Stimulated activated naive CD8-positive, alpha-beta T cell treated with anti-CD3 and anti-CD28 coated beads, Interleukin-15, amount 100 ng/mL, for 72 hours (primary cell): ENCODE measurements at regions not wholly inside any gene's neighbourhood (a gene's known extent, or its start where the extent isn't known, plus 50 kb on each side); places are given as distances from the start of the nearest gene placed in this dataset.
"Not testable (repeated sequence)": the region's sequence is repeated elsewhere in the genome, so short reads cannot be mapped to it uniquely, and the experiment has no call there.

Experiments used
- ATAC-seq: fragments of 150-1000 bp; cut with Tn5 transposase; 2 replicates; pipeline ENCODE4 v1.10.0; 2021; ENCODE audit warnings: mild to moderate bottlenecking, moderate library complexity
- DNase-seq, 2 donors: peaks; one replicate each; pipeline ENCODE4 v3.0.0; 2021 to 2022
- H3K27ac Mint-ChIP-seq, 2 donors: one replicate each; pipeline ENCODE4 v1.8.0; 2022; ENCODE audit warnings: mild to moderate bottlenecking in 2 of 2, mixed read lengths in 2 of 2, moderate library complexity in 2 of 2
- H3K27me3 Mint-ChIP-seq: one replicate; pipeline ENCODE4 v1.8.0; 2022; ENCODE audit warnings: mixed read lengths
- H3K4me1 Mint-ChIP-seq: one replicate; pipeline ENCODE4 v1.8.0; 2022; ENCODE audit warnings: mild to moderate bottlenecking, mixed read lengths
- H3K4me3 Mint-ChIP-seq, 2 donors: one replicate each; pipeline ENCODE4 v1.8.0; 2022; ENCODE audit warnings: mild to moderate bottlenecking in 2 of 2, mixed read lengths in 2 of 2, moderate library complexity in 1 of 2
- H3K9me3 Mint-ChIP-seq, 2 donors: one replicate each; pipeline ENCODE4 v1.8.0; 2022; ENCODE audit warnings: mixed read lengths in 2 of 2

DNA sequence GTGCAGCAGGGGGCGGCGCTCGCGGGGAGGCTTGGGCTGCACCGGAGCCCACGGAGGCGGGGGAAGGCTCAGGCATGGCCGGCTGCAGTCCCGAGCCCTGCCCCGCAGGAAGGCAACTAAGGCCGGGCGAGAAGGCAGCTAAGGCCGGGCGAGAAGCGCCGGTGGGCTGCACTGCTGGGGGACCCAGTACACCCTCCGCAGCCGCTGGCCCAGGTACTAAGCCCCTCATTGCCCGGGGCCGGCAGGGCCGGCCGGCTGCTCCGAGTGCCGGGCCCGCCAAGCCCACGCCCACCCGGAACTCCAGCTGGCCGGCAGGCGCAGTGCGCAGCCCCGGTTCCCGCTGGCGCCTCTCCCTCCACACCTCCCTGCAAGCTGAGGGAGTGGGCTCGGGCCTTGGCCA lies 150.0 kb downstream of the SMIM20 start:
- not testable (repeated sequence) for H3K9me3 Mint-ChIP-seq, H3K4me3 Mint-ChIP-seq, ATAC-seq, DNase-seq, H3K27ac Mint-ChIP-seq
- Mint-ChIP-seq H3K27me3 (peaks cover 21% of the 10 kb centered on the region), H3K4me1 (peaks cover 13% of the 10 kb centered on the region)

DNA sequence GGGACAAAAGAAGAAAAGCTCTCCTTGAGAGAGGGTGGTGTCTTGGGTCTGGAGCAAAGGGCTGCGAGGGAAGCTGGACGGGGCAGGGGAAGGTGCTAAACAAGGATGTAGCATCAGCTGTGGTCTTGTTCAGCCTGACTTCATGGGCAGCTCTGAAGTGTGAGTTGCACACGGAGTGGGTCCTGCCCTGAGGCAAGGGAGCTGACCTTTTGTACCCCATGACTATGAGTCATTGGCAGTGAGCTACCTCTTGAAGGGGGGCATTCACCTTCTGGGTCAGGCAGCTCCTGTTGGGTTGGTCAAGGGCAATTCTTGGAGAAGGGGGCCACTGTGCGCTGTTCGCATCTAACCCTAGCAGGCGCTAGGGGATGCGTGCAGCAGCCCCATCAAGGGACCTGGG lies 151.8 kb downstream of the SMIM20 start:
- Mint-ChIP-seq H3K27me3 (peaks cover 14% of the 10 kb centered on the region), H3K4me1 (peaks cover 11% of the 10 kb centered on the region), H3K4me3 (no peak overlapping the region), H3K9me3 (no peaks in the 10 kb centered on the region), H3K27ac (no peak overlapping the region)
- DNase-seq: no peak
- no peak for ATAC-seq

DNA sequence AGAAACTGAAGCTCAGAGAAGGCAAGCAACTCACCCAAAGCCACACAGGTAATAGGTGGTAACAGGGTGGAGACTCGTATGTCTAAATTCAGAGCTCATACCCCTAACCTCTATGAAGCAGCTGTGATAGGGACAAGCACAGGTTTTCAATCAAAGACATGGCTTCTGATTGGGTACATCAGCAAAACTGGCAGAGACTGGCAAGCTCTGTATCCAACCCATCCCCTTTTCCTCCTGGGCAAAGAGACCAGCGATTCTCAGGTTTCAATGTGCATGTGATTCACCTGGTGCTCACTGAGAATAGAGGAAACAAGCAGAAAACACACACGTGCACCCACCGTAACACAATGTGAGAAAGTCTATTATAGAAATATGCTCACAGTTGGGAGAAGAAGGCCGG lies 153.0 kb downstream of the SMIM20 start:
- Mint-ChIP-seq H3K27ac (no peak overlapping the region), H3K27me3 (peaks cover 14% of the 10 kb centered on the region), H3K9me3 (peaks cover 0 to 7% of the 10 kb centered on the region in 2 donors), H3K4me1 (peaks cover under 1% of the 10 kb centered on the region), H3K4me3 (no peak overlapping the region)
- DNase-seq: no peak
- ATAC-seq: no peak

DNA sequence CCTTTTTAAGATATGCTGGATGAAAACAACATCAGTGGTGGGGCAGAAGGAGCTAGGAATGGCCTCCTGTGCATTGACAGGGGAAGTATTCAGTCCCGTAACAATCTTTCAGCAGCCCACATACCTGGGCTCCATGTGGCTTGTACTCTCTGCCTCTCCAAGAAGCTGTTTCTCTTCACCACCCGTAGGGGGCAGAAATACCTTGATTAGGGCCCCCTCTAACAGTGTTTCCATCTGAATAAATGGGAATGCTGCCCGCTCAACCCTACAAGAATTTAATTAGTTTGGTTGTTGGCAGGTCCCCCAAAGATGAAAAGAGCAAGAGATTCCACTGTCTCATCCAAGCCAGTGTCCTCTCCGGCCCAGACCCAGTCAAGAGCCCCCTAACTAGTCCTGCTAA lies 155.2 kb downstream of the SMIM20 start:
- H3K9me3 Mint-ChIP-seq: peaks cover 0 to 7% of the 10 kb centered on the region in 2 donors
- H3K4me3 Mint-ChIP-seq: no peak overlapping the region
- peaks cover 14% of the 10 kb centered on the region for H3K27me3 Mint-ChIP-seq
- no peak for DNase-seq
- ATAC-seq: peak; percentile 73
- H3K4me1 Mint-ChIP-seq: peaks cover 5% of the 10 kb centered on the region
- no peak overlapping the region for H3K27ac Mint-ChIP-seq

DNA sequence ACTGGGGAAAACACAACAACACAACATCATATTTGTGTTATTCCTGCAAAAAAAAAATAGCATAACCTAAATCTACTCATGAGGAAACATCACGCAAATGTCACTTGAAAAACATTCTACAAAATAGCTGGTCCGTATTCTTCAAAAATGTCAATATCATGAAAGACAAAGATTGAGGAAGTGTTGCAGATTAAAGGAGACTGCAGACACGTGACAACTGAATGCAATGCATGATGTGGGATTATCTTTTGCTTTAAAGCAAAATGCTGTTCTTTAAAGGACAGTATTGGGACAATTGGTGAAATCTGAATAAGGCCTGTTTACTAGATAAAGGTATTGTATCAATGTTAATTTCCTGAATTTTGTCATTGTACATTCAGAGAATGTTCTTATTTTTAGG lies 157.7 kb downstream of the SMIM20 start:
- no peak overlapping the region for H3K4me3 Mint-ChIP-seq
- H3K27ac Mint-ChIP-seq: no peak overlapping the region
- H3K27me3 Mint-ChIP-seq: peaks cover 14% of the 10 kb centered on the region
- no peak for ATAC-seq
- DNase-seq: no peak
- H3K9me3 Mint-ChIP-seq: peaks cover 6 to 17% of the 10 kb centered on the region in 2 donors
- peaks cover 30% of the 10 kb centered on the region for H3K4me1 Mint-ChIP-seq

DNA sequence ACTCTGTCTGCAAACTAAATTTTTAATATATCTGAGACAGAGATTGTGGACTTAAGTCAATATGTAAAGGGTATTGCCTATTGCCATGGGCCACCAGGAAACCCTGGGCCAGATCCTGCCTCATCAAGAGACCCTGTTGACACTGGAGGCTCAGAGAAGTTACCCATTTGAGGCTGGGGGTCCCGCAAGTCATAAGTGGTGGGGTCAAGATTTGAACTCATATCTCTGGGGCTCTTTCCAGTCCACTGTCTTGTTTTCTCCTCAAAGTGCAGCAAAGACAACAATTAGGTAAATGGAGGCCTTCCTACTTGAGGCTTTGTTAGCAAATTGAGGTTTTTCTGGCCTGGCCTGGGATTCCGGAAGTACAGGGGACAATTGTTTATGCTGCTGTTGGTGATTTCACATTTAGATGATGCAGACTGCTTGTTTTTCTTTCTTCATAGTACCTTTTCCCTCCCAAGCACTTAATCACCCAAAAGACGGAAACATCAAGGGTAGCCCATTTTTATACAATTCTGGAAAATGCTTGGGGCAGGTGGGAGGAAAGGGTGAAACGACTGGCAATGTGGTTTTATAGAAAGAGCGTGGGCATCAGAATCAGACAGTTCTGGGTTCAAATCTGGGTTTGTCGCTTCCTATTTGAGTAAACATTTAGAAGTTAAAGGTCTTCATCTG lies 160.0 kb downstream of the SMIM20 start:
- DNase-seq (peak in 1 of 2 donors; percentile 34), ATAC-seq (no peak)
- peaks cover 25 to 26% of the 10 kb centered on the region in 2 donors for H3K9me3 Mint-ChIP-seq
- H3K27me3 Mint-ChIP-seq: no peaks in the 10 kb centered on the region
- peaks cover 45% of the 10 kb centered on the region for H3K4me1 Mint-ChIP-seq
- peak overlapping the region in 1 of 2 donors; percentile 68 for H3K4me3 Mint-ChIP-seq
- peak overlapping the region; percentile 64 to 95 for H3K27ac Mint-ChIP-seq

DNA sequence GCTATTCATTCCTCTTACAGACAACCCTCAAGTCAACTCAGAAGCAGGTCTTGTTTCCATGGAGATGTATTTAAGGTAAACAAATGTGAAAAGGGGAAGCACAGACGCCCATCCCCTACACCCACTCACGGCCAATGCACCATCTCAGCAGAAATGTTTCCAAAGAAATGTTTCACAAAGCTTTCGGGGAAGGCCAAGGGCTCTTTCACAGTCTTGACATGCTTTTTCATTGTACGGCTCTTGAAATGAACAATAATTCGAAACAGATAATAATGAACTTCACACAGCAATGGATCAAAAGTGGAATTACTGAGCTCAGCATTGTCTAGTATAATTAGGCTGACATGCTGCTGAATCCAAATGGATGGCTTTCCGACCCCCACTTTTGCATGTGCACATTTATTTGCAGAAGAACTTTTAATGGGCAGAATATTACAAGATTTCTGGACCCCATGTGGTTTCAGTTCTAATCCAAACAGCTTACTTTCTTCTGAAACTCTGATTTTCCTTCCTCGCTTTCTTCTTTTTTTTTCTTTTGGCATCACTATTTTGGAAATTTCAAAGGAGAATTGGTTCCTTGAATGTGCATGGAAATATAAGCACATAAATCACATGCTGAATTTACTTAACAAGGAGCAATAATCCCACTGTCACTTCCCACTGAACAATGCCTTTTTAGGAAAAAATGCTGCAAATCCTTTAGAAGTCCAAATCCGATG lies 160.9 kb downstream of the SMIM20 start:
- DNase-seq (peak; percentile 65 to 87), ATAC-seq (peak; percentile 80)
- H3K4me1 Mint-ChIP-seq: peaks cover 45% of the 10 kb centered on the region
- peak overlapping the region; percentile 92 to 95 for H3K27ac Mint-ChIP-seq
- peaks cover 25 to 26% of the 10 kb centered on the region in 2 donors for H3K9me3 Mint-ChIP-seq
- H3K4me3 Mint-ChIP-seq: peak overlapping the region; percentile 58 to 68
- no peaks in the 10 kb centered on the region for H3K27me3 Mint-ChIP-seq

DNA sequence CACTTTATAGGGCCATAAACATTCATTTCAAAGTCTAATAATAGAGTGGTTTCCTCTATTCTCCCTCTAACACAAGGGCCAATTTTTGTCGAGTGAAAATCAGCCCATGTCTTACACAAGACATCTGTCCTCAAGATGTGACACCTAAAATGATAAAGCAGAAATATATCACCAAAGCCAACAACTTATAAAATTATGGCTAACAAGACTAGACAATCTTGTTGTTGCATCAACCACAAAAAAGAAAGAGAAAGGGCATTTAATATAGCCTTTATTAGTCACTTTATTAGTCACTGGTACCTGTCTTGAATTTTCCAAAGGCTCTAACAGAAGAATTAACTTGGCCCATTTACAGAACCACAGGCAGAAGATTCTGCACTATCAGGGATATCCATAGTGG lies 161.6 kb downstream of the SMIM20 start:
- Mint-ChIP-seq H3K27ac (peak overlapping the region; percentile 92 to 95), H3K4me3 (peak overlapping the region; percentile 58 to 68), H3K27me3 (peaks cover 4% of the 10 kb centered on the region), H3K9me3 (peaks cover 26 to 28% of the 10 kb centered on the region in 2 donors), H3K4me1 (peaks cover 50% of the 10 kb centered on the region)
- peak; percentile 24 for ATAC-seq
- no peak for DNase-seq

DNA sequence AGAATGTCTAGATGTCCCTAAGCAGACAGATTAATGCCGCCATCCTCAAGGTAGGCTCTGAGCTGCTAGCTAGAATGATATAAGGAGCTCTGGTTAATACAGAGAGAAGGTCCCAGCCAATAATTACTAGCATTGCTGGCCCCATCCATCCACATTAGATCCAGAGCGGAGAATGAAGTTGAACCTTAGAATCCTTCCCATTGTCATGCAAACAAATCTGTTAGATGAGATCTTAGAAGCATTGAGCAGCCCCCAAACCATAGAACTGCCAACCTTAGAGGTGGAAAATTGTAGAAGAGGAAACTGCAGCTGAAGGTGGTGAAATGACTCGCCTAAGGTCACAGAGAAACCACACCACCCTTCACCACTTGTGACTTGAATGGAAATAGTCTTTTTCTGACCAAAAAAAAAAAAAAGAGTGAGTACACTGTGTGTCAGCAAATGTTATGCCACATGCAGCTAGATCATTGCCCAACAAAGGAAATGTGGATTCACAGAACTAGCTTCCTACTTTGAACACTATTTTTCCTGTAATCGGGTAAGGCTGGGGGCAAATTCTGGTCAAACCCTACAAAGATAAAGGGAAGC lies 162.1 kb downstream of the SMIM20 start:
- Mint-ChIP-seq H3K9me3 (peaks cover 31% of the 10 kb centered on the region in 2 donors), H3K4me1 (peaks cover 55% of the 10 kb centered on the region), H3K4me3 (peak overlapping the region; percentile 58 to 68), H3K27me3 (peaks cover 9% of the 10 kb centered on the region), H3K27ac (peak overlapping the region; percentile 92 to 95)
- peak; percentile 66 to 79 for DNase-seq
- ATAC-seq: peak; percentile 74

DNA sequence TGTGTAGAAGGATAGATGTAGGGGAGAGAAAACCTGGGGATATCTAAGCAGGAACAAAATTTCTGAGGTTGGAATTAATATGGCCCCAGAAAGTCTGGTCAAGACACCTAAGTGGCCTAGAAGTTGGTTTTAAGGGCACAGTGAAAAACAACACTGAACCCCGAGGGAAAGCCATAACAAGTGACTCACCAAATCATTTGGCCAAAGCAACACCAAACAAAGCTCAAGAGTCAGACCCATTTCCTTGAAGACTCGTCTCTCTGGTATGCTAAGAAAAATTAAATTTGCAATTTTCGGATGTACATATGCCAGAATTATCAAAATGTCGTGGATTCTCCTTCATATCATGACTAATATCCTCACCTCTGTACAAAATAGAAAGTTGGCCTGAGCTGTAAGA lies 162.9 kb downstream of the SMIM20 start:
- DNase-seq: no peak
- H3K27ac Mint-ChIP-seq: peak overlapping the region in 1 of 2 donors; percentile 95
- ATAC-seq: no peak
- H3K9me3 Mint-ChIP-seq: peaks cover 33 to 35% of the 10 kb centered on the region in 2 donors
- H3K4me1 Mint-ChIP-seq: peaks cover 63% of the 10 kb centered on the region
- peak overlapping the region in 1 of 2 donors; percentile 65 for H3K4me3 Mint-ChIP-seq
- H3K27me3 Mint-ChIP-seq: peaks cover 9% of the 10 kb centered on the region

DNA sequence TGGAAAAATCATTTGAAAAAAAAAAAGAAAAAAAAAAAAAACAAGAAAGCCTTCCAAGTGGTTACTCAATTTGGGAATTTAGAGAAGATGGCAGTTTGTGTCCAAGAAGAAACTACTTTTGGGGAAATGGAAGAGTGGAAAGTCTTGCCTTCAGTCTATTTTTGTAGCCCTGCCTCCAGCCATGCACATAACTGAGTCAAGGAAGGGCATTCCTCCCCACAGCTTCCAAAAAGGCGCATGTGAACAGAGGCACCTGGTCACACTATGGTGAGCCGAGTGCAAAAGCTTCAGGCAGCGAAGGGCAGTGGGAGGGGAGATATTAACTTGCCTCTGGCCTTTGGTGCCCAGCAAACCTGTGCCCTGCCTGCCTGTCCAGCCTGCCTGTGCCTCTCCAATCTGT lies 163.7 kb downstream of the SMIM20 start:
- H3K4me3 Mint-ChIP-seq: no peak overlapping the region
- DNase-seq: no peak
- H3K27me3 Mint-ChIP-seq: peaks cover 9% of the 10 kb centered on the region
- H3K4me1 Mint-ChIP-seq: peaks cover 71% of the 10 kb centered on the region
- H3K27ac Mint-ChIP-seq: peak overlapping the region in 1 of 2 donors; percentile 49
- H3K9me3 Mint-ChIP-seq: peaks cover 34 to 35% of the 10 kb centered on the region in 2 donors
- ATAC-seq: no peak

DNA sequence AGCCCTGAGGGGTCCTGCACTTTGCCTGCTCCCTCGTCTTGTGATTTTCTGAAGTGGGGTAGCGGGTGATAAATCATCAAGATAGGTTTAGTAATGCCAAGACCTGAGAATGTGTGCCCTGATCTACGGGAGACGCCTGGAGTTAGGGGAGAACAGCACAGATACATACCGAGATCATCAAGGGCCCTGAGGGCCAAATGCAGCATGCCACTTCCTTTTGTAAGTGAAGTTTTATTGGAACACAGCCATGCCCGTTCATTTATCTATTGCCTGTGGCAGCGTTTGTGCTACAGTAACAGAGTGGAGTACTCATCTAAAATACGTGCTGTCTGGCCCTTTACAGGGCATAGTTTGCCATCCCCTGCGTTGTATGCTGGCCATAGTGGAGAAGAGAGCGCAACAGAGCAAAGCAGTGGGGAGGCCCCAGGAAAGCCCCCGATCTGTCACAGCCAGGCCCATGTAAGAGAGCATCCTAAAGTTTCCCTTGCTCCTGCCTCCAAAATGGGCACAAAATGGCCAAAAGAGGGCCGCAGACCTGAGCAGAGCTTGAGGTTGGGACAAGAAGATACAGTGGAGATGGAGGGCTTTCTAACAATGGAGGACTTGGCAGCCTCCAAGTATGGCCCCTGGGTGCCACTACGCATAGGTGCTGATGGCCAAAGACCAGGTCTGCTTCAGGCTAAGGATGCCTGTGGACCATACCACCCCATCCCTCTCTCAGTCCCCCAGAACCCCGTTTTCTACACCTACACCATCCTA lies 167.0 kb downstream of the SMIM20 start:
- peaks cover 78% of the 10 kb centered on the region for H3K4me1 Mint-ChIP-seq

DNA sequence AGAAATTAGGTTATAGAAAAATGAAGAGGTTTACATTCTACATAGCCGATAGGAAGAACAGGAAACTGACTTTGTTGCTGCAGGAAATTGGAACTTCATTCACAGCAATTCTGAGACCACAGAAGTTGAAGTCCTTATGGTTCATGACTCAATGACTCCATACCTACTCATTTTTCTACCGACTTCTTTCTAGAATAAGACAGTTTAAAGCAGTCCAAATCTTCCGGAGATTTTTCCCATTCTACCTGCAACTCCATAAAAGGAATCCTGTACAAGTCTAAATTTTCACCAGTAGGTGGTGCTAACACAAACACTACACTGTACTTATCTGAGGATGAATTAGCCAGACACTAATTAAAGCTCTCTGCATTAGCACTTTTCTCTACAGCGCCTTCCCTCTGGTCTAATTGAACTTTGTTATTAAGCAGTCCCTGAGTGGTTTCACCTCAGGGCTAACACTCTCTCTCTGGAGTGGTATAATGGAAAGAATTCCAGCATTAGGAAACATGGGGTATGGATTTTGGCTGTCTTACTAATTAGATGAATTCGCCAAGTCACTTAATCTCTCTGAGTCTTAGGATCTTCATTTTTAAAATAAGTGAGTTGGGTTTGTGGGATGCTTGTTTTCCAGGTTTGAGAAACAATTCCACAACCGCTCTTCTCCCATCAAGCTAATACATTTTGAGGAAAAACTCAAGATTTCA lies 167.9 kb downstream of the SMIM20 start:
- Mint-ChIP-seq H3K4me1 (peaks cover 69% of the 10 kb centered on the region), H3K27ac (peak overlapping the region in 1 of 2 donors; percentile 88), H3K9me3 (peaks cover 22 to 27% of the 10 kb centered on the region in 2 donors), H3K4me3 (peak overlapping the region in 1 of 2 donors; percentile 49), H3K27me3 (peaks cover 26% of the 10 kb centered on the region)
- ATAC-seq (peak; percentile 75), DNase-seq (no peak)

More for the DNA sequence above, 167.0 kb downstream of the SMIM20 start:
- H3K27me3 Mint-ChIP-seq: peaks cover 26% of the 10 kb centered on the region
- H3K4me3 Mint-ChIP-seq: peak overlapping the region; percentile 1 to 40
- DNase-seq: no peak
- ATAC-seq: peak; percentile 38
- H3K9me3 Mint-ChIP-seq: peaks cover 29 to 35% of the 10 kb centered on the region in 2 donors
- peak overlapping the region in 1 of 2 donors; percentile 83 for H3K27ac Mint-ChIP-seq

DNA sequence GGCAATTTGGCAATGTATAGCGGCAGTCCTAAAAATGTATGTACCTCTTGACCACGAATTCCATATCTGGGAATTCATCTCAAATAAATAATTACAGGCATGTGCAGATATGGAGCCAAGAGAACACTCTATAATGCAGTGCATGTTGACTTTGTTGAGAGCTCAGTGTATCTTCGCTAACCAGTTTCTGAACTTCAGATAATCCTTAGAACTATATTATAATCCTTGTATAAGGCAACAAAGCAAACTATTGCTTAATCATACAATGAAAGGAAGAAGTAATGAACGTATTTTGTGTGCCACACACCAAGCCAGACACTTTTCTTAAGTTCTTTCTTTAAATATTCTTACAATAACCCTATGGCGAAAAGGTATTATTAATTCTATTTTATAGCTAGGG lies 168.5 kb downstream of the SMIM20 start:
- no peak for ATAC-seq
- peaks cover 21% of the 10 kb centered on the region in 2 donors for H3K9me3 Mint-ChIP-seq
- peak overlapping the region in 1 of 2 donors; percentile 49 for H3K4me3 Mint-ChIP-seq
- DNase-seq: no peak
- H3K27me3 Mint-ChIP-seq: peaks cover 26% of the 10 kb centered on the region
- peaks cover 71% of the 10 kb centered on the region for H3K4me1 Mint-ChIP-seq
- H3K27ac Mint-ChIP-seq: peak overlapping the region in 1 of 2 donors; percentile 43

DNA sequence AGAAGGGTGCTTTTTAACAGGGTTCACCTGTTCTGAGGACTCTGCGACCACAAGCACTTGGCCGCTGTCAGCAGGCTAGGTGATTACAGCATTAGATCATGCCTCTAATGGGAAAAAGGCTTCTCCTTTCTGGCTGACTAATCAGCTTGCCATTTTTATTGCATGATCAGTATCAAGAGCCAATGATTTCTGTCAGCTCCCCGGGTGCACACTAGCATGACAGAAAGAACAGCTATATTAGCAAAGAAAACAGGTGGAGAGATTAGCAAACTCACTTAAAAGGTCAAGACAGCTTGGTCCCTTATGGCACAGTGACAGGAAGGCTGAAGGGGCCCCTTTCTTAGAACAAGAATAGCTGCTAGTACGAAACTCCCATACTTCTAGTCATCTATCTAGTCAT lies 170.0 kb downstream of the SMIM20 start:
- Mint-ChIP-seq H3K27ac (no peak overlapping the region), H3K4me3 (peak overlapping the region; percentile 31 to 46), H3K27me3 (peaks cover 26% of the 10 kb centered on the region), H3K4me1 (peaks cover 73% of the 10 kb centered on the region), H3K9me3 (peaks cover 9 to 17% of the 10 kb centered on the region in 2 donors)
- ATAC-seq (peak; percentile 36), DNase-seq (peak in 1 of 2 donors; percentile 33)
